ENCODE measurements at regions not wholly inside any gene's neighbourhood (a gene's known extent, or its start where the extent isn't known, plus 50 kb on each side); places are given as distances from the start of the nearest gene placed in this dataset.

DNA sequence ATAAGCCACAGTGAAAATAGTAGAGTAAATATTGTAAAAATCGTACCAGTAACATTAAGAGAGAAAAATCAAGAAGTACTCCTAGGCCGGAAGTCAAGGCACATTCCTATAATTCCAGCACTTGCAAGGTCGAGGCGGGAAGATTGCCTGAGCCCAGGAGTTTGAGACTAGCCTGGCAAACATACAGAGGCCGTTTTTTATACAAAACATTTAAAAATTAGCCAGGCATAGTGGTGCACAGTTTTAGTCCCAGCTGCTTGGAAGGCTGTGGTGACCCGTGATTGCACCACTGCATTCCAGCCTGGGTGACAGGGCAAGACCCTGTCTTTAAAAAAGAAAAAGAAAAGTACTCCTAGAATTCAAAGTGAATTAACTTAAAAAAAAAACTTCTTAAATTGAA is 341.8 kb downstream of the C12orf50 start:
- Mint-ChIP-seq H3K36me3 (ENCODE audit: unreplicated experiment) (no peaks in the 10 kb centered on the region), H3K4me1 (ENCODE audit: low read depth, unreplicated experiment) (no peaks in the 10 kb centered on the region), H3K9me3 (ENCODE audit: unreplicated experiment) (no peaks in the 10 kb centered on the region), H3K4me3 (ENCODE audit: unreplicated experiment) (no peak overlapping the region), H3K27me3 (ENCODE audit: unreplicated experiment) (no peaks in the 10 kb centered on the region), H3K27ac (ENCODE audit: unreplicated experiment) (no peak overlapping the region)
- no peak for TF ChIP-seq CTCF (IDR thresholded peaks at IDR 0.05; ENCODE audit: partially characterized antibody, unreplicated experiment)
- no peak for DNase-seq

DNA sequence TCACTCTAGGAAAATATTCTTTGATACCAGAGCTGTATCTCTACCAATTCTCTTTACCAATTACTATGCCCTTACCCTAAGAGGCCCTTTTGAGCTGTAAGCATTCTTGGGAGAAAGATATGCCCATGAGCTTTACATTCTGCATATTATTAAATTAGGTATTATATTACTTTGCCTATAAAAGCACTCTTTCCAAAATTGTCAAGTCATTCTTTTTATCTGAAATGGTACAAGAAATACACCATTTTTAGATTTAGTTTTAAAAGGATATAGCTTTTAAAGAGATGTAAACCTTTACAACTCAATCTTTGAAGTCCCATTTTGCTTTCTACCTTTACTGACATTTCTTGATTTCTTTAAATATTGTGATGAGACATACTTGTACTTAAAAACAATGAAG is 343.5 kb downstream of the C12orf50 start:
- no peak for DNase-seq
- no peak for TF ChIP-seq CTCF (IDR thresholded peaks at IDR 0.05; ENCODE audit: partially characterized antibody, unreplicated experiment)
- Mint-ChIP-seq H3K9me3 (ENCODE audit: unreplicated experiment) (no peaks in the 10 kb centered on the region), H3K4me3 (ENCODE audit: unreplicated experiment) (no peak overlapping the region), H3K27ac (ENCODE audit: unreplicated experiment) (no peak overlapping the region), H3K4me1 (ENCODE audit: low read depth, unreplicated experiment) (no peaks in the 10 kb centered on the region), H3K27me3 (ENCODE audit: unreplicated experiment) (no peaks in the 10 kb centered on the region), H3K36me3 (ENCODE audit: unreplicated experiment) (no peaks in the 10 kb centered on the region)

DNA sequence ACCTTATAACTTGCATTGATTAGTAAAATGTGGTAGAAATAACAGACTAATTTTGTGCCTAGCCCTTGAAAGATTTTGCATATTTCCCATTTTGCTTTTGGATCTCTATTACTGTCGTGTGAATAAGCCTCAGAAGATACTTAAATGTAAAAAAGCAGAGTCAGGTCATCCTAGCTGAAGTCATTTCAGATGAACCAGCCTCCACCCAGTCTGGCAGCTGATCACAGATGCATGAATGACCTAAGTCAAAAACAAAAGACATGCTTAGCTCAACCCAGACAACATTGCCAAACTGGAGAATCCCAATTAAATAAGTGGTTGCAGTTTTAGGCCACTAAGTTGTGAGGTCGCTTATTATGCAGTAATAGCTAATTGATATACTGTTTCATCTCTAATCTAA is 349.9 kb downstream of the C12orf50 start:
- DNase-seq, result no peak
- Mint-ChIP-seq H3K27ac (ENCODE audit: unreplicated experiment) (no peak overlapping the region), H3K36me3 (ENCODE audit: unreplicated experiment) (no peaks in the 10 kb centered on the region), H3K4me3 (ENCODE audit: unreplicated experiment) (no peak overlapping the region), H3K27me3 (ENCODE audit: unreplicated experiment) (no peaks in the 10 kb centered on the region), H3K9me3 (ENCODE audit: unreplicated experiment) (no peaks in the 10 kb centered on the region), H3K4me1 (ENCODE audit: low read depth, unreplicated experiment) (peaks cover 2% of the 10 kb centered on the region)
- TF ChIP-seq CTCF (IDR thresholded peaks at IDR 0.05; ENCODE audit: partially characterized antibody, unreplicated experiment), result no peak

GRCh38 chr12:87678453-87678852 is 350.7 kb downstream of the C12orf50 start:
- H3K9me3 Mint-ChIP-seq (ENCODE audit: unreplicated experiment), result no peaks in the 10 kb centered on the region
- DNase-seq, result no peak
- H3K4me1 Mint-ChIP-seq (ENCODE audit: low read depth, unreplicated experiment), result peaks cover 2% of the 10 kb centered on the region
- H3K27ac Mint-ChIP-seq (ENCODE audit: unreplicated experiment), result no peak overlapping the region
- no peak for TF ChIP-seq CTCF (IDR thresholded peaks at IDR 0.05; ENCODE audit: partially characterized antibody, unreplicated experiment)
- H3K4me3 Mint-ChIP-seq (ENCODE audit: unreplicated experiment), result no peak overlapping the region
- no peaks in the 10 kb centered on the region for H3K27me3 Mint-ChIP-seq (ENCODE audit: unreplicated experiment)
- no peaks in the 10 kb centered on the region for H3K36me3 Mint-ChIP-seq (ENCODE audit: unreplicated experiment)

DNA sequence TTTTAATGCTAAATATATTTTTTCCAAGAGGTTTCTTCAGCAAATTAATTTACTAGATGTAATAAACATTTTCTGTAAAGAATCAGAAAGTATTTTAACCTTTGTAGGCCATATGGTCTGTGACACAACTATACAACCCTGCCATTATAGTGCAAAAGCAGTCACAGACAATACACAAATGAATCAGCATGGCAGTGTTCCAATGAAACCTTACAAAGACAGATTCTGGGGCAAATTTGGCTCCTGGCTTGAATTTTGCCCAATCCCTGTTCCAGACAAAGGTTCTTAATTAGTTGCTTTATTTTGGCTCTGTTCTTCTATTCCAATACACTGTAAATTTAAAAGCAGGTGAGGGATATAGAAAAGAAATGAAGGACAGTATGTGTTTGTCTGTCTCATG is 352.5 kb downstream of the C12orf50 start:
- H3K27ac Mint-ChIP-seq (ENCODE audit: unreplicated experiment), result no peak overlapping the region

More for the DNA sequence above, 352.5 kb downstream of the C12orf50 start:
- H3K27me3 Mint-ChIP-seq (ENCODE audit: unreplicated experiment), result no peaks in the 10 kb centered on the region
- H3K36me3 Mint-ChIP-seq (ENCODE audit: unreplicated experiment), result no peaks in the 10 kb centered on the region
- TF ChIP-seq CTCF (IDR thresholded peaks at IDR 0.05; ENCODE audit: partially characterized antibody, unreplicated experiment), result no peak
- no peaks in the 10 kb centered on the region for H3K9me3 Mint-ChIP-seq (ENCODE audit: unreplicated experiment)
- no peak for DNase-seq
- no peak overlapping the region for H3K4me3 Mint-ChIP-seq (ENCODE audit: unreplicated experiment)
- H3K4me1 Mint-ChIP-seq (ENCODE audit: low read depth, unreplicated experiment), result peaks cover 2% of the 10 kb centered on the region

Data from glutamatergic neuron (in vitro differentiated cells).